ENCODE measurements at regions not wholly inside any gene's neighbourhood (a gene's known extent, or its start where the extent isn't known, plus 50 kb on each side); places are given as distances from the start of the nearest gene placed in this dataset.

GRCh38 chr18:51801514-51801913 lies 538.5 kb upstream of the DCC start:
- no peak for TF ChIP-seq POLR2A (IDR thresholded peaks at IDR 0.05)
- TF ChIP-seq CTCF (IDR thresholded peaks at IDR 0.05): no peak
